GM19238 (cell line): ENCODE measurements at regions not wholly inside any gene's neighbourhood (a gene's known extent, or its start where the extent isn't known, plus 50 kb on each side); places are given as distances from the start of the nearest gene placed in this dataset.

ENCODE experiments used
- DNase-seq: peaks from one replicate; pipeline ENCODE4 v3.0.0; 2011; ENCODE audit warnings: low spot score; ENCODE audit not compliant: insufficient read length

DNA sequence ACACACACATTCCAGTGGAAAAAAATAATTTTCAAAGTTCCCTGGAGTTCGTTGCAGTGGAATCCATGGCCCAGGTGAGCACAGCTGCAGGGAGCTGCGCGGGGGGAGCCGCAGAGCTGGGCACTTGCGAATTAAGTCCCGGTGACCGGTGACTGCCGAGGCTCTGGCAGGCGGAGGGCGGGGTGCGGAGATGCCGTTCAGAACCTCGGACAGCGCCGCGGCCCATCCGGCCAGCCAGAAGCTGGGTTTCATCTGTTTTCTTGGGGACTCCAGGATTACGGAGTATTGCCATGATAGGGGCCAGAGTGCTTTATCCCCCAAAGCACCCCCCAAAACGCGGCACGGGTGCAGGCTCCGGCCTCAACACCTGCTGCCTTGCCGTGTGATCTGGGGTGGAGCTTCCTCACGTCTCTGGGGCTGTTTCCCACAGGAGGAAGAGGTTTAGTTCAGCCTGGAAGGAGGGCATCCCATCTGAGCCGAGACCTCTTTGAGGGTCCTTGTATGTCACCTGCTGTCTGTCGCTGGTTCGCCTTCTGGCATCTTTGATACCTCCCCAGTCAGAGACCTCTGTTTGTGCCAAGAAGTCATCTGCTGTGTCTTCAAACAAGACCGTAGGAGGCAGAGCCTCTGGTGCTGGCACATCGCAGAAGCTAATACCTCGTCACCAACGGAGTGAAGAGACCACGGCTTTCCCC lies 99.4 kb downstream of the YTHDF1 start:
- no peak for DNase-seq

- no peak for DNase-seq
Observed at GRCh38 chr20:63115651-63116411, 100.1 kb downstream of the YTHDF1 start.

- no peak for DNase-seq
Observed at GRCh38 chr20:63114693-63115311, 101.1 kb downstream of the YTHDF1 start.

- no peak for DNase-seq
Observed at GRCh38 chr20:63114006-63114692, 101.8 kb downstream of the YTHDF1 start.

DNA sequence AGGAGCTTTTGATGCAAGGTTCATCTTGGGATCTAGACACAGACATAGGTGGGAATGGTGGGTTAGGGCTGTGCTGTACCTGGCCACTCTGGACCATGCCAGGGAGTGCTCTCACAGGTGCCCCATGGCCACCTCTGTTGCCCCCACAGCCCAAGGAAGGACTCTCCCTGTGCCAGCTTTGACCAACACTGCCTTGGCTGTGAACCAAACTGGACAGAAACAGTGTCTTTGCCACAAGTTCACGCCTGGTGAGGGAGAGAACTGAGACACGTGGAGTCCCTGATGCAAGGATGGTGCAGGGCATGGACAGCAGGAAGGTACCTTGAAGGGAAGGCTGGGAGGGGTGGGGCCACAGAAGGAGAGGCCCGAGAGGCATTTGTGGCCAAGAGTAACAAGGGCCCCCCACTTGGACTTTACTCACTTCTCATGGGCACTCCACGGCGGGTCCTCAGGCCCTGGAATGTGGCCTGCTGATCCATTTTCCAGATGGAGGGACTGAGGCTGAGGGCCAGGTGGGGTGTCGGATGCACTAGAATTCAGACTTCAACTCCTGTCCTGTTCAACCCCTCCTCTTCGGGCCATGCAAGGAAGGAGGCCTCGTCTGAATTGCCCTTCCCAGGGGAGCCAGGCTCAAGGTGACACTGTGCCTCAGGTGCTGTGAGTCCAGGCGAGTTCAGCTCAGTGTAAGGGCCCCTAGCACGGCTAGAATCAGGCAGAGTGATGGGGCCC lies 103.3 kb downstream of the YTHDF1 start:
- DNase-seq: no peak

GRCh38 chr20:63108247-63108646 lies 101.5 kb upstream of the BHLHE23 start:
- no peak for DNase-seq

- no peak for DNase-seq
Observed at GRCh38 chr20:63107449-63108200, 100.9 kb upstream of the BHLHE23 start.

GRCh38 chr20:63106765-63107448 lies 100.1 kb upstream of the BHLHE23 start:
- DNase-seq: no peak

GRCh38 chr20:63106108-63106764 lies 99.5 kb upstream of the BHLHE23 start:
- DNase-seq: no peak

DNA sequence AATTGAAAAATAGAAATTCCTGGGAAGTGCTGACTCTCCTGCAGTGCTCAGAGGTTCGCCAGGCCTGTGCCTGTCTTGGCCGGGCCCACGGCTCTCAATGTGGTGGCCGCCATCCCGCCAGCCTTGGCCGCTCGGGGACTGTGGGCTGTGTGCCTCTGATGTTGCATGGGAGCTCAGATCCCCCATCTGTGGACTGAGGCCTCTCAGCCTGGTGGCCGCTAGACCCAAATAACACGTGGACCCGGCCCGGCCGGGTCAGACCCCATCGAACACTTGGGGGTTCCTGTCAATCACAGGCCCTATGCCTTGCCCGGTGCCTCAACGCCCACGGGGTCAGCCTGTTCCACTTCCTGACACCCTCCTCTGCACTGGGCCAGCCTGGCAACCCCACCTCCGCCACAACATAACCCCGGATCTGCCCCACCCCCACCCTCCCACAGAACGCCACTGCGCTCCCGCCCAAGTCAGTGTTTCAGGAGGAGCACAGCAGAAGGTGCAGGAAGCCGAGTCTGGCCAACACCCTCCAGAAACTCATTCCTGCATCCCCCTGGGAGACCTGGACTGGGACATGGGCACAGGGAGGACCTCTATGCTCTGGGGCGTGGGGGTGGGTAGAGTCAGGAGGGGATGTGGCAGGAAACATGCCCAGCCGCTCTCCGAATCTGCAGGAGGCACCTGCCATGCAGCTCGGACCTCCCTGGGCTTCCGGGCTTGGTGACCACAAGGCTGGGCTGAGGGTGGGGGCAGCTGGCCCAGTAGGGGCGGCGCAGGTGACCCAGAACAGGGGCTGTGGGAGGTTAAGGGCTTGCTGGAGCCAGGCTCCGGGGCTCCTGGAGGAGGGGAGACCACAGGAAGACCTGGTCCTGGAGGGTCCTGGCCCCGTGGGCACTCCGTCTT lies 98.7 kb upstream of the BHLHE23 start:
- no peak for DNase-seq

GRCh38 chr20:63104312-63105181 lies 97.8 kb upstream of the BHLHE23 start:
- DNase-seq: no peak

DNA sequence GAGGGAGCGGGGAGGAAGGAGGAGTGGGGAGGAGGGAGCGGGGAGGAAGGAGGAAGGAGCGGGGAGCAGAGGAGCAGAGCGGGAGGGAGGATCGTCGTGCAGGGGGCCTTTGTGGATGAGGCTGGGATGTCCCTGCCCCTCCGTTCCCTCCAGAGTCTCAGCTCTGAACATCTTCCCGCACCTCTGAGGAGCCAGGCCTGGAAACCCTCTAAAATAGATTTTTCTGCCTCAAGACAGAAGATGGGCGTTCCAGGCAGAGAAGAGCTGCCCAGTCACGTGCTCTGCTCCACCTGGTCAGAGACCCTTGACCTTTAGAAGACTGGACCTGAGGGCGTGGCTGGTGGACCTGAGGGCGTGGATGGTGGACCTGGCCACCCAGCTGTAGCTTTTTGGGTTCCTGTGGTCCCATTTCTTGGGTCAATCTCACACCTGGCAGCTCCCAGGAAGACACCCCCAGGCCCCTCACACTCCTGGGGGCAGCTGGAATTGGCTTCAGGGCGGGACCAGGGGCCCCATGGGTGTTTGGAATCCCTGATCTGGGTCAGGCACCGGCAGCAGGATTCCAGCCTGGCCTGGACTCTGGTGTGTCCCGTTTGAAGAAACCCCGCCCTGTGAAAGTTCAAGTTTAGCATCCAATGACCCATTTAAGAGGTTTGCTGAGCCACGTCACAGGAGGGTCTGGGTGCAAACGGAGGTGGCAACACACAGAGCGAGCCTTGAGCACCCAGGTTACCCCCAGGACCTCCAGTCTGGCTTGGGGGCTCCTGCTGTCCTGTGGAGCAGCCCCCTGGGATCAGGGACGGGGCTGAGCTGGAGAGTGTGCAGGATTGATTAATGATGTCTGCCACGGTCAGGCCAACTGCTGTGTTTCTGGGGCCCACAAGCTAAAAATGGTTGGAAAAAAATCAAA lies 96.9 kb upstream of the BHLHE23 start:
- no peak for DNase-seq

GRCh38 chr20:63102721-63103375 lies 96.1 kb upstream of the BHLHE23 start:
- DNase-seq: peak; percentile 71

- peak; percentile 71 for DNase-seq
Observed at GRCh38 chr20:63101781-63102720, 95.3 kb upstream of the BHLHE23 start.
